T-cell (primary cell): ENCODE measurements at regions not wholly inside any gene's neighbourhood (a gene's known extent, or its start where the extent isn't known, plus 50 kb on each side); places are given as distances from the start of the nearest gene placed in this dataset.

Experiments used
- ATAC-seq, 4 experiments: fragments of 200-7000 bp in 3 of 4; fragments of 150-1000 bp in 1 of 4; cut with Tn5 transposase; replicated peaks in 1 of 4; 1 replicate in 3 of 4; 2 replicates in 1 of 4; pipeline ENCODE4 v1.10.0; 2021; ENCODE audit warnings: moderate library complexity in 3 of 4, mild to moderate bottlenecking in 2 of 4, moderate number of reproducible peaks in 1 of 4
- CTCF ChIA-PET, 2 donors: fragments of 300-600 bp; sonication (Branson Sonifier 250); formaldehyde crosslinking; loops; one replicate each; lab custom pipeline; 2022; ENCODE audit warnings: antibody characterized with exemption in 2 of 2; lab: Charles Lee
- POLR2A ChIA-PET, 2 donors: fragments of 300-600 bp; sonication (Branson Sonifier 250); formaldehyde crosslinking; loops; one replicate each; lab custom pipeline; 2022; ENCODE audit warnings: antibody characterized with exemption in 2 of 2; lab: Charles Lee
- DNase-seq, 35 experiments: peaks; one replicate each; pipeline versions ENCODE4 v3.0.0 to v3.0.0-alpha.2; 2013 to 2023
- H3K27ac ChIP-seq: one replicate; pipeline ENCODE4 v1.5.1; 2013; ENCODE audit warnings: low read length
- H3K27me3 ChIP-seq, 2 experiments: replicated peaks in 1 of 2; 1 replicate in 1 of 2; 2 replicates in 1 of 2; pipeline versions ENCODE4 v1.6.1 to v1.7.0; 2013; ENCODE audit warnings: low read length in 1 of 2, mixed read lengths in 1 of 2; ENCODE audit not compliant: control insufficient read depth in 2 of 2, insufficient read depth in 2 of 2; ENCODE audit errors: extremely low read depth in 1 of 2
- H3K36me3 ChIP-seq, 2 donors: 1 replicate in 1 of 2; 2 replicates in 1 of 2; pipeline versions ENCODE4 v1.6.1 to v1.7.0; 2013; ENCODE audit warnings: low read length in 1 of 2; ENCODE audit not compliant: control insufficient read depth in 2 of 2, insufficient read depth in 1 of 2; ENCODE audit errors: extremely low read depth in 1 of 2
- H3K4me1 ChIP-seq, 2 experiments: 1 replicate in 1 of 2; 2 replicates in 1 of 2; pipeline versions ENCODE4 v1.6.1 to v1.7.0; 2013; ENCODE audit warnings: low read length in 2 of 2, mixed read lengths in 1 of 2; ENCODE audit not compliant: insufficient read depth in 2 of 2, control insufficient read depth in 1 of 2; ENCODE audit errors: extremely low read depth in 1 of 2
- H3K4me3 ChIP-seq, 2 donors: 1 replicate in 1 of 2; 2 replicates in 1 of 2; pipeline versions ENCODE4 v1.5.1 to v1.7.0; 2013; ENCODE audit warnings: mild to moderate bottlenecking in 2 of 2, low read length in 1 of 2, moderate library complexity in 1 of 2; ENCODE audit not compliant: control insufficient read depth in 1 of 2; ENCODE audit errors: extremely low read depth in 1 of 2
- H3K9me3 ChIP-seq: 2 replicates; pipeline ENCODE4 v1.7.0; 2013
- H3K27ac Mint-ChIP-seq, 2 donors: one replicate each; pipeline ENCODE4 v1.8.0; 2020 to 2021; ENCODE audit warnings: mild to moderate bottlenecking in 2 of 2, mixed read lengths in 2 of 2
- H3K27me3 Mint-ChIP-seq, 2 donors: one replicate each; pipeline ENCODE4 v1.8.0; 2021 to 2022; ENCODE audit warnings: mixed read lengths in 2 of 2
- H3K36me3 Mint-ChIP-seq: one replicate; pipeline ENCODE4 v1.8.0; 2021; ENCODE audit warnings: mixed read lengths
- H3K4me1 Mint-ChIP-seq, 3 donors: one replicate each; pipeline ENCODE4 v1.8.0; 2020 to 2022; ENCODE audit warnings: mixed read lengths in 3 of 3, mild to moderate bottlenecking in 1 of 3
- H3K4me3 Mint-ChIP-seq, 3 donors: one replicate each; pipeline ENCODE4 v1.8.0; 2020 to 2022; ENCODE audit warnings: mild to moderate bottlenecking in 3 of 3, mixed read lengths in 3 of 3, moderate library complexity in 3 of 3
- H3K9me3 Mint-ChIP-seq, 3 donors: one replicate each; pipeline ENCODE4 v1.8.0; 2020 to 2022; ENCODE audit warnings: mixed read lengths in 3 of 3
- WGBS: methylation state at CpG from one replicate; pipeline ENCODE4 v1.1.5; 2013; ENCODE audit warnings: missing lambda C conversion rate; ENCODE audit not compliant: insufficient coverage; 5-methylcytosine and 5-hydroxymethylcytosine counted together

GRCh38 chr3:159850481-159850880 lies 138.2 kb upstream of the IL12A start:
- CTCF ChIA-PET: no interaction called here
- POLR2A ChIA-PET: no interaction called here
- H3K9me3 ChIP-seq: no peaks in the 10 kb centered on the region
- H3K4me1 ChIP-seq: no peaks in the 10 kb centered on the region
- Mint-ChIP-seq H3K27me3 (peaks cover 12 to 13% of the 10 kb centered on the region in 2 donors), H3K4me1 (no peaks in the 10 kb centered on the region), H3K27ac (no peak overlapping the region), H3K36me3 (no peaks in the 10 kb centered on the region), H3K9me3 (no peaks in the 10 kb centered on the region), H3K4me3 (no peak overlapping the region)
- no peak for DNase-seq
- H3K36me3 ChIP-seq: no peaks in the 10 kb centered on the region
- no CpG with 5 or more reads among the region's 4 CpGs for WGBS
- H3K27me3 ChIP-seq: peaks cover 0 to 6% of the 10 kb centered on the region in 2 experiments
- H3K27ac ChIP-seq: no peak overlapping the region
- ATAC-seq: no peak
- no peak overlapping the region for H3K4me3 ChIP-seq

DNA sequence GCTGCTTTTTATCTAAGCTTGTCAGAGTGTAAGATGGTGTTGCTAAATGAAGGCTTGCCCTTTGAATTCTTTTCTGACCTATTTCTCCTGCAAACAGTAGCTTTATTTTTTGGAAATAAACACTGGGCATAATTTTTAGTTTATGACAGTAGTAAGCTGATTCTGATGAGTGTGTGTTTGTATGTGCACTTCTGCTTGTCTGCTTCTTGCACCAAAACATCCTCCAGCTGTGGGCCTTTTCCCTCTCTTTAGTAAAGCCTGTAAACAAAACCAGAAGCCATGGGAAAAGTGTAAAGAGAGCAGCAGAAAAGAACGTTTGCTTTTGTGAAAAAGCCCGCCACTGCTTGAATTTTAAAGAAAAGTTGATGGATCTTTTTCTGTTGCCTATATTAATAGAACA lies 136.4 kb upstream of the IL12A start:
- Histone ChIP-seq H3K36me3 (no peaks in the 10 kb centered on the region), H3K4me1 (no peaks in the 10 kb centered on the region), H3K9me3 (no peaks in the 10 kb centered on the region), H3K27me3 (peaks cover 0 to 13% of the 10 kb centered on the region in 2 experiments), H3K27ac (no peak overlapping the region), H3K4me3 (no peak overlapping the region)
- POLR2A ChIA-PET: no interaction called here
- no peaks in the 10 kb centered on the region for H3K36me3 Mint-ChIP-seq
- H3K4me3 Mint-ChIP-seq: no peak overlapping the region
- DNase-seq (no peak), ATAC-seq (no peak)
- H3K27me3 Mint-ChIP-seq: peaks cover 14 to 15% of the 10 kb centered on the region in 2 donors
- CTCF ChIA-PET: no interaction called here
- peaks cover 0 to 4% (median 0%) of the 10 kb centered on the region in 3 donors for H3K4me1 Mint-ChIP-seq
- no CpG with 5 or more reads among the region's 2 CpGs for WGBS
- no peaks in the 10 kb centered on the region for H3K9me3 Mint-ChIP-seq
- H3K27ac Mint-ChIP-seq: no peak overlapping the region

- CTCF ChIA-PET: interaction anchor here in 1 of 2 donors (0.6 kb wide), 1 partner anchor 12 kb away, joined by 3 read pairs; no protein-coding TSS in a partner anchor
- POLR2A ChIA-PET: interaction anchor here (0.6 to 1.2 kb wide), 2 partner anchors 8 to 14 kb away, joined by 3 read pairs; no protein-coding TSS in a partner anchor
- H3K27ac Mint-ChIP-seq: no peak overlapping the region
- WGBS: 42% methylated on average over 9 of the region's 11 CpGs
- Histone ChIP-seq H3K4me1 (no peaks in the 10 kb centered on the region), H3K27me3 (peaks cover 0 to 13% of the 10 kb centered on the region in 2 experiments), H3K4me3 (no peak overlapping the region), H3K36me3 (no peaks in the 10 kb centered on the region), H3K27ac (no peak overlapping the region), H3K9me3 (no peaks in the 10 kb centered on the region)
- peaks cover 15 to 19% of the 10 kb centered on the region in 2 donors for H3K27me3 Mint-ChIP-seq
- H3K4me3 Mint-ChIP-seq: no peak overlapping the region
- peaks cover 0 to 4% (median 0%) of the 10 kb centered on the region in 3 donors for H3K4me1 Mint-ChIP-seq
- DNase-seq: no peak
- H3K36me3 Mint-ChIP-seq: no peaks in the 10 kb centered on the region
- ATAC-seq: no peak
- no peaks in the 10 kb centered on the region for H3K9me3 Mint-ChIP-seq
These were observed 135.7 kb upstream of the IL12A start for GRCh38 chr3:159852821-159853505.

DNA sequence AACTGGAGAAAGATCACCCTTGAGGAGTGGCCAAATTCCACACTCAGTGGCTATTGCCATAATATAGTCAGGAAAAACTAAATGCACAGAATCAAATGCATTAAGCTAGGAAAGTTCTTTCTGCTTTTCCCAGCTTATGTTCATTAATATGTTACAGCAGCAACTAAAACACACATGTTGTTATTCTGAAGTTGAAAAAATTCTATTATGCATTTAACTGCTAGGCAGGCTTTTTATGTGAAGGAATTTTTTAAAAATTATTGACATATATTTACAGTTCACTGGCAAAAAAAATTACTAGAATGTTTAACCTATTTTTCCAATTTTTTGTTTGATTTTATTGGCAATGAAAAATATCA lies 135.2 kb upstream of the IL12A start:
- no peaks in the 10 kb centered on the region for H3K4me1 ChIP-seq
- H3K9me3 ChIP-seq: no peaks in the 10 kb centered on the region
- H3K4me3 ChIP-seq: no peak overlapping the region
- no peaks in the 10 kb centered on the region for H3K9me3 Mint-ChIP-seq
- POLR2A ChIA-PET: interaction anchor here (0.6 to 1.2 kb wide), 2 partner anchors 9 to 15 kb away, joined by 3 read pairs; no protein-coding TSS in a partner anchor
- ATAC-seq (no peak), DNase-seq (no peak)
- CTCF ChIA-PET: interaction anchor here in 1 of 2 donors (0.6 kb wide), 1 partner anchor 13 kb away, joined by 3 read pairs; no protein-coding TSS in a partner anchor
- no peak overlapping the region for H3K27ac Mint-ChIP-seq
- H3K27me3 Mint-ChIP-seq: peaks cover 14 to 23% of the 10 kb centered on the region in 2 donors
- no peak overlapping the region for H3K27ac ChIP-seq
- no peaks in the 10 kb centered on the region for H3K36me3 Mint-ChIP-seq
- H3K36me3 ChIP-seq: no peaks in the 10 kb centered on the region
- H3K4me1 Mint-ChIP-seq: peaks cover 0 to 4% (median 0%) of the 10 kb centered on the region in 3 donors
- H3K4me3 Mint-ChIP-seq: no peak overlapping the region
- peaks cover 0 to 13% of the 10 kb centered on the region in 2 experiments for H3K27me3 ChIP-seq

DNA sequence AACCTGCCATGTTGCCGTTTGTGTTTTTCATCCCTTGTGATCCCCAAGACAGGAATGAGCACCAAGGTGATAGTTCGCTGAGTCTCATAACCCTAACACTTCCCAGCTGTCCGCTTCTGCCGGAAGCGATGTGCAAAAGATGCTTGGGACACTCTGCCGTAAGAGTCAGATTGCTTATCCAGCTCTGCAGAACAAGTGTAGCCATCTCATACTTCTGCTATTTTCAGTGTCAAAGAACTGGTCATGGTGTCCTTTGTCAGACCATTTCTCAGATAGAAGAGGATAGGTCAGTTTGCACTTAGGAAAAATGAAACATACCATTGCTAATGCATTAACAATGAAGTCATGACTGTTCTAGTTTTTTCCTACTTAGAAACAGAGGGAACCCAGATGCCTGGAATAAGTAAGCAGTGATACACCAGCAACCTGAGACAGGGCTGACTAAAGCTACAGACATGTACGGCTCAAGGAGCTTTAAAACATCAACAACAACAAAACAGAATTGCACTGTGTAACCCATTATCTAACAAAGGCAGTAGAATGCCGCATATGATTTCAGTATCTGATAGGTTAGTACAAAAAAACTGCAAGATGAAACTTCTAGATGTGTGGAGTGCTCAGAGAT lies 134.0 kb upstream of the IL12A start:
- H3K4me3 Mint-ChIP-seq: no peak overlapping the region
- no peak overlapping the region for H3K27ac Mint-ChIP-seq
- peaks cover 0 to 4% (median 0%) of the 10 kb centered on the region in 3 donors for H3K4me1 Mint-ChIP-seq
- CTCF ChIA-PET: no interaction called here
- WGBS: 67% methylated on average over 5 of the region's 8 CpGs
- POLR2A ChIA-PET: no interaction called here
- Histone ChIP-seq H3K36me3 (no peaks in the 10 kb centered on the region), H3K9me3 (no peaks in the 10 kb centered on the region), H3K27ac (no peak overlapping the region), H3K4me3 (no peak overlapping the region), H3K27me3 (peaks cover 0 to 15% of the 10 kb centered on the region in 2 experiments), H3K4me1 (no peaks in the 10 kb centered on the region)
- ATAC-seq: no peak
- no peaks in the 10 kb centered on the region for H3K36me3 Mint-ChIP-seq
- peaks cover 14 to 23% of the 10 kb centered on the region in 2 donors for H3K27me3 Mint-ChIP-seq
- no peaks in the 10 kb centered on the region for H3K9me3 Mint-ChIP-seq
- no peak for DNase-seq

DNA sequence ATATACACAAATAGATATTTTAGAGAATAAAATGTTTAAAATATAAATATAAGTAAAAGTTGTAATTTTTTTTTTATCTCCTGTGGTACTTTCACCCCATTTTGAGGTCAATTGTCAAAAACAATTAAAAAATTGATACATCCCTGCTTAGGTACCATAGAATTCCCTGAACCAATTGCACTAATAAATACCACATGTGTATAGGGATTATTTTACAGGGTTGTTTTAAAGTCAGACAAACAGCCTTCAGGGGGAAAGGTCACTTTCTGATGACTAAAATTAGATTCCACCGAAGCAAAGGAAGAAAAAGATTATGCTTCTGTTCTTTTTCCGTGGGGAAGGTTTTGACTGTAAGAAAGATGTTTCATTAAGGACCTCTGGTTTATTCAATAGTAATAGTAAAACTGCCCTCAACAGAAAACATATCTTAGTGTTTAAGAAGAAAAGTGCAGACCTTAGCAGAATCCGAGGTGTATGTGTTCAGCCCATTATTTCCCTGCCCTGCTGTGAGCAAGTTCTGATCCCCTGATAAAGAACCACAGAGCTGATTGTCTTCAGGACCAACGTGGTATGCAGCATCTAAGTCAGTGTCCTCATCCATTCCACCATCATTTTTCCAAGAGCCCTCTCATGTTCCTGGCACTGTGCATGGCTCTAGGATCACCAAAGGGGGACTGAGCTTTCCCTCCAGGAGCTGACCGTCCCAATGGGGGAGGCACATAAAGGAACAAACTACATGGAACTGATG lies 132.9 kb upstream of the IL12A start:
- ChIA-PET CTCF (interaction anchor here in 1 of 2 donors (0.7 kb wide), 1 partner anchor 10 kb away, joined by 3 read pairs; no protein-coding TSS in a partner anchor), POLR2A (no interaction called here)
- Histone ChIP-seq H3K4me3 (no peak overlapping the region), H3K27me3 (peaks cover 0 to 15% of the 10 kb centered on the region in 2 experiments), H3K27ac (no peak overlapping the region), H3K4me1 (no peaks in the 10 kb centered on the region), H3K9me3 (no peaks in the 10 kb centered on the region), H3K36me3 (no peaks in the 10 kb centered on the region)
- Mint-ChIP-seq H3K9me3 (no peaks in the 10 kb centered on the region), H3K27ac (no peak overlapping the region), H3K4me3 (no peak overlapping the region), H3K4me1 (peaks cover 0 to 4% (median 0%) of the 10 kb centered on the region in 3 donors), H3K27me3 (peaks cover 14 to 20% of the 10 kb centered on the region in 2 donors), H3K36me3 (no peaks in the 10 kb centered on the region)
- WGBS: 41% methylated on average over 3 of the region's 5 CpGs
- DNase-seq (no peak), ATAC-seq (no peak)
